ENCODE measurements at regions not wholly inside any gene's neighbourhood (a gene's known extent, or its start where the extent isn't known, plus 50 kb on each side); places are given as distances from the start of the nearest gene placed in this dataset.

DNA sequence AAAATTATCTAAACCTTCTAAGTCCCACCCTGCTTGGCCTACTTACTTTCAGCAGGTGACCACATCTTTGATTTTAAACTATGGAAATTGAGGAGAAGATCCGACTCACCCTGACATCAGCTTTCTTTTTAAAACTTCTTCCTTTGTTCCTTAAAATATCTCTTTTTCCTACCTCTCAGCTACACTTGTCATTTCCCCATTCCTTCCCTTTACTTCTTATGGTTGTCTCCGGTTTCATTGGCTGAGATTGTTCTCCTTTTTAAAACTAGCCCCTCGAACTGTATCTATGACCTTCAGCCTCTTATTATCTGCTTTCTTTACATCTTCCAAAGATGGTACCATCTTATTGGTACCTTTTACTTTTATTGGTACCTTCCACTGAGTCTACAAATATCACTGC, 87.8 kb upstream of the NRIP1 start:
- no peak for DNase-seq

DNA sequence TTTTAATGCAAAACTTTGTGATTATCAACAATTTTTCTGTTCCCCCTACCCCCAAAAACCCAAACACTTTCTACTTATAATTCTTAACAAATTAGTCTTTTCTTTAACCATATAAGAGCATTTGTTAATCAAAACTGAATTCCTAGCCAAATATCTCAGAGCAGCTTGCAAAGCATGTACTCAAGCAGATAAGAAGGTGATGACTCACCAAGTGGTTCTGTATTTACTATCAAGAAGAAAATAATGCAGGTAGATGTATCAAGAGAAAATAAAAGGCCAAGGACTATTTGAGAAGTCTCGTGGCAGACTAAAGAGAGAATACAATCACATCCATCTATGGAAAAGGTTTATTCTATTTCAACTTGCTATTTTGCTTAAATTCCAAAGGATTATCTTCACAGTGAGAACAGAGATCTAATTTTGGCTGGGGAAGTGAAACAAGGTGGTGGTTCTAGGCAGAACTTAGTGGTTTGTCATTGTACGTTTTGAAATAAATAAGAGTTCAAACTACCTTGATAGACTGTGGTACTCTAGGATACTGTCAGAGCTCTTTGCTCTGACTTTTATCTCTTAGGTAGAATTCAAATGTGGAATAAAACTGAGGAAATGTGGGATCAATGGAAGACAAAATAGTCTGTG, 94.7 kb upstream of the NRIP1 start:
- DNase-seq: no peak

DNA sequence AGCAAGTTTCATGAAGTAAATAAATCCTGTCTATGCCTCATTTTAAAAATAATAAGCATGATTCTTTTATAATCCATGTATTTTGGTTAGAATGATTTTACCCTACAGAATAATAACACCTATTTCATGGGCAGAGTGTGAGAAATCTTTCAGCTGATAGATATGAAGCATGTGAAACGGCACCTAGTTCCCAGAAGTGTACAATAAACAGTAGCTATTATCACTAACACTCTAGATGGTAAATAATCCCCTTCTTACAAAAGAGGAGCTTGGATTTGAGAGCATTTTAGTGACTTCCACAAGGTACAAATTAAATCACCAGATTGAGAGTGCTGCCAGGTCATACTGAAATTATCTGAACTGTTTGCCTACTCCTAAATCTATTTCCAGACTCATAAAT, 95.3 kb upstream of the NRIP1 start:
- DNase-seq: no peak

DNA sequence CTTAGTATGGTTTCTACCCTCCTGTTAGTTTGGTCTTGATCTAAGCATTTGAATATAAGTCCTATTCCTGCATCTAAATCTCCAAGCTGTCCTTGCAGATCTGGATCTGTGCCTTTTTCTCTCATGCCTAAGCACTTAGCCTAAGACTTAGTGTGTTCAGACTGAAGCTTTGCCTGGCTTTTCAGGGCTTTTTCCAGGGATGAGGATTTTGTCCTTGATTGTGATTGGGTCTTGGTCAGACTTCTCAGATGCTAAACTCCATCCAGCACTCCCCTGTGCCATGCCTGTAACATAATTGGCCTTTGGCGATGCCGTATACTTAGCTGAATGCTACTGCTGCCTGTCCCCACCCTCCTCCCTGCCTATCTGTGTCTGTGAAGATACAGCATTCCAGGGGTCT, 98.1 kb upstream of the NRIP1 start:
- no peak for DNase-seq

GRCh38 chr21:15164273-15164672, 99.5 kb upstream of the NRIP1 start:
- no peak for DNase-seq

DNA sequence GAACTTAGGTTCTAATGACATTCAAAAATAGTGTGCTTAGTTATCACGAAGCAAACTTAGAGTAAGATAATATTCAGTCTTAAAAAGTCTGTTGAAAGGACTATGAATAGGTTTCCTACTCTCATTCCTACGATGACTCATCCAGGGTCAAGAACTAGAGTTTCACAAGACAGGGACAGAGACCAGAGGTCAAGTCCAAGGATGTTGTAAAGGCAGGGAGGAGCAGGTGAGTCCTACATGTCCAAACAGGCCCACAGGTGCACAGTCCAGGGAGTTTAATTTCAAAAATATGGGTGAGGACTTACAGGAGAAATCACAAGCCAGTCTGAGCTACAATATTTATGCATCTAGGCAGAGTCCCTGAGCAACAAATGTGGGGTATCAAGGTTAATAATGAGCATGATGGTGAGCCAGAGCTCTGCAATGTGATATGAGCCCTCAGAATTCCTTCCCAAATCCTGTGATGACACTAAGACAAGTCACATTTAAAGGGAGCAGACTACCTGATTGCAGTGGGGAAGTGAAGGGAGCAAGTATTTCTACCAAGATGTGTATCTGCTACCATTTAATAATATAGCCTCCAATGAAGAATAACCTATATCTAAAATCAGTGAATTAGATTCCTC, 100.0 kb upstream of the NRIP1 start:
- no peak for DNase-seq

DNA sequence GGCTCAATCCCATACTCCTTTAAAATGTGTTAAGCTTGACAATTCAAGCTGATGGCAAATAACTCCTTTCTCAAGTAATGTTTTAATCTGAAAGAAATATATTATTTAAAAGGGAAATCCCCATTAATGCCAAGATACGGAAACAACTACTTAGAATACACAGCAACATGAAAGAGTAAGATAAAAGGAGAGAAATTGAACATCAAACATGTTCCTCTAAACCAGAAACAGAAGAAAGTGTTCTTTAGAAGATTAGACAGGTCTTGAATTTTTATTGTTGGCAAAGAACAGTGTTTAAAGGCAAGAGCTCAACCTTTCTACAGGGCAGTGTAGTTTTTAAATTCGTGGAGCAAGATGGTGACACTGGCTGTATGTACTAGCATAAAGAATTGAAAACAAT, 105.8 kb upstream of the NRIP1 start:
- DNase-seq: no peak

GRCh38 chr21:15171546-15171945, 106.7 kb upstream of the NRIP1 start:
- peak; percentile 32 for DNase-seq

DNA sequence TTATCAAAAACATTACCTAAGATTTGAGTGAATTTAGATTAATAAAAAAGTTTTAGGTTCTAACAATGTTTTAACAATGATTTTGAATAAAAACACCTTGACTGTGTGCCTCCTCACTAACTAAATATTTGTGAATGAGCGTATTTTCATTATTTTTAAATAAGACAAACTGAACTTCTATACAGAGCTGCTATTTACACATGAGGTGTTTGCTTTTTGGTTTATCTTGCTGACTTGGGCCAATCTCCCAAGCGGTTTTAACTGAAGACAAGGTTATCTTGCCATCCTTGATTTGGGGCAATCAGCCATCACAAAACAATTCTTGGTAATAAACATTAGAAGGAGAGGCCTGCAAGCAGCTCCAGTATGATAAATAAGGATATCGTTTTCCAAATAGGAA, 108.2 kb upstream of the NRIP1 start:
- no peak for DNase-seq

DNA sequence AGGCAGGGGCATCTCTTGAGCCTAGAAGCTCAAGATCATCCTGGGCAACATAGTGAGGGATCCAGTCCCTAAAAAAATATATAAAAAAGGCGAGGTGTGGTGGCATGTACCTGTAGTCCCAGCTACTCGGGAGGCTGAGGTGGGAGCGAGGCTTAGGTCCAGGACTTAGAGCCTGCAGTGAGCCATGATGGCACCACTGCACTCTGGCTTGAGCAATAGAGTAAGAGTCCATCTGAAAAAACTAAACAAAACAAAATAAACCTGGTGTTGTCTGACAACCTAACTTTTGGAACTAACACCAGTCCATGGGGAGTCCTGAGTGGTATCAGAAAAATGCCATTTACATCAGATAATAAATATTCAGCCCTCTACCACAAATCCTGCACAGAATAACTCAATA, 110.1 kb upstream of the NRIP1 start:
- no peak for DNase-seq

DNA sequence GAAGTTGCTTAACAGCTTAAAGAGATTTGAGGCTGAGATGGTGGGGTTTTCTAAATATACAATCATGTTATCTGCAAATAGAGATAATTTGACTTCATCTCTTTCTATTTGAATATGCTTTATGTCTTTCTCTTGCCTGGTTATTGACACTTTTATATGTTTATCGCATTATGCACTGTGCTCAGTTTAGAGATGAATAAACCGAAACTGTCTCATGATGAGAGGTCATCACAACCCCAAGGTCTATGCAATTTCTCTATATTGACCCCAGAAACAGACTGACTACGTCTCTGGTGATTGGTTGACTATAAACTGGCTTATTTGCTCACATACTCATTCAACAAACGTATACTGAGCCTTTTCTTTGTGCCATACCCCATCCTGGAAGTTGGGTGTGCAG, 117.9 kb upstream of the NRIP1 start:
- no peak for DNase-seq

- DNase-seq: no peak
These were observed 119.0 kb upstream of the NRIP1 start for GRCh38 chr21:15183813-15184257.

GRCh38 chr21:15190412-15190811, 125.6 kb upstream of the NRIP1 start:
- DNase-seq: no peak

DNA sequence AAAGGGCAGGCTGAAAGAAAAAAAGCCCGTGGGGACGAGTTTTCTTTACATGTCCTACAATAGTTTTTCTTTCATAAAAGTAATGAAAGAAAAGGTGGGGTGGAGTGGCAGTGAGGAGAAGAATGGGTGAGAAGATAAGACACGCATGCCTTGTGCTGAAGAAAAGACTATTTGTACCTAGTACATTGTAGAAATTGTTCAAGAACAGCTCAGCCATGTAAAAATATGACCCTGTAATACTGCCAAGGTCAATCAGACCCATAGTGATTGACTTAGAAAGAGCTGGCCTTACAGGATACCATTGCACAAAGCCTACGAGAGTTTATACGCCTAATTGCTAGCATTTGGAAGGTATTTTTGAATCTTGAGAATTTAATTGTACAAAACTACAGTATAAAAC, 126.0 kb upstream of the NRIP1 start:
- DNase-seq: no peak

DNA sequence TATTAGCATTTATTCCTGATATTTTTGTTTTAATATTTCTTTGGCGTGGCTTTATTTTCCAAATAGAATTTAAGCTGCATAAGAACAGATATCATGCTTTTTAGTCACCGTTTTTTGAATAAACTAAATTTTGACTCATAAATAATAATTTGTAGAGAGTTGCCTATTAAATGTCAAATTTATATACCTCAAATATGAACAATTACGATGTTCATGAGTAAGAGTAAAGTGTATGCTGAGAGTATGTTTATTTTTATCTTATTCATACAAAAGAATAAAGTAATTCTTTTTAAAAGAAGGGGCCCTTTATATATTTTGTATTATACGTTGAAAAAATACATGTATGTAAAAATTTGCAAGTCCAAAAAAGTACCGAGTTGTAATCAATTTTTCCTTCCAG, 126.5 kb upstream of the NRIP1 start:
- no peak for DNase-seq

DNA sequence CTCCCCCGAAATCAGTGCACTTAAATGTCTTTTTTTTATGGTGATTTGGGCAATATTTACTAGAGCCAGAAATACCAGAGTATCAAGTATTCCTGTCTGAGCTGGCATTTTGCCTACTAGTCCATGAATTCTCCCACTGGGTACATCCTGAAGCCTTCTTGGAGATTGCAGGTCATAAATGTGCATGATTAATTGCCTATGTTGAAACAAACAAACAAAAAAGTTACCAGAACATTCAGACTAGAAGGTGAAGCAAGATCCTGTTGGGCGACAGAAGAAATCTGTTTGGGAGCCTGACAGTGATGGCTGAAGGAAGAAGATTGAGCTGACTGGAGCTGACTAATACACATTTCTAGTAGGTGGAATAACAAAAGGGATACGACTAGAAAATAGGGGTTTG, 127.4 kb upstream of the NRIP1 start:
- DNase-seq: no peak

- DNase-seq: no peak
These were observed 129.1 kb upstream of the NRIP1 start for GRCh38 chr21:15193937-15194336.

DNA sequence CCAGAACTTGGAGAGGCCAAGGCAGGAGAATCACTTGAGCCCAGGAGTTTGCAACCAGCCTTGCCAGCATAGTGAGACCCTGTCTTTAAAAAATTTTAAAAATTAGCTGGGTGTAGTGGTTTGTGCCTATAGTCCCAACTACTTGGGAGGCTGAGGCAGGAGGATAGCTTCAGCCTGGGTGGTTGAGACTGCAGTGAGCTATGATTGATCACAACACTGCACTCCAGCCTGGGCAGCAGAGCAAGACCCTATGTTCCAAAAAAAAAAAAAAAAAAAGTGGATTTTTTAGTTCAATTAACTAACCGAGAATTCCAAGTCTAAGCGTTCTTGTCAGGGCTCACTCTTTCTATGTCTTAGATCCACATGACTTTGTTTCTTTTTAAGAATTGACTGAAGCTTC, 130.3 kb upstream of the NRIP1 start:
- no peak for DNase-seq

DNA sequence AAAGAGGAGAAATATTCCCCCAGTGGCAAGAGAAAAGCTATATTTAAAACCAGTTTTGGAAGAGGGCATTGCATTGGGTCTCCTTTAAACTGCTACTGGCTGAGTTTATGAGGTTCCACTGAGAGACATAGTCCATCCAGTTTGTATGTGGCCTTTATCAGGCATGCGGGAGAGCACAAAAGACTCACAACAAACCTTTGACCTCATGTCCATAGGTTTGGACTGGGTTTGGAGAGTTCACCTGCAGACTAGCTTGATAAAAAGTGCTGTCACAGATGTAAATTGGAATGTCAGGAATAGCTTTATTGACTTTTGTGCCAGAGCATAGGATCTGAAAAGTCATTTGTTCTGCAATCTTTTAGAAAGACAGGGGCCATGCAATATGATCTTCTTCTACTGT, 131.0 kb upstream of the NRIP1 start:
- no peak for DNase-seq

GRCh38 chr21:15197696-15198095, 132.9 kb upstream of the NRIP1 start:
- no peak for DNase-seq

DNA sequence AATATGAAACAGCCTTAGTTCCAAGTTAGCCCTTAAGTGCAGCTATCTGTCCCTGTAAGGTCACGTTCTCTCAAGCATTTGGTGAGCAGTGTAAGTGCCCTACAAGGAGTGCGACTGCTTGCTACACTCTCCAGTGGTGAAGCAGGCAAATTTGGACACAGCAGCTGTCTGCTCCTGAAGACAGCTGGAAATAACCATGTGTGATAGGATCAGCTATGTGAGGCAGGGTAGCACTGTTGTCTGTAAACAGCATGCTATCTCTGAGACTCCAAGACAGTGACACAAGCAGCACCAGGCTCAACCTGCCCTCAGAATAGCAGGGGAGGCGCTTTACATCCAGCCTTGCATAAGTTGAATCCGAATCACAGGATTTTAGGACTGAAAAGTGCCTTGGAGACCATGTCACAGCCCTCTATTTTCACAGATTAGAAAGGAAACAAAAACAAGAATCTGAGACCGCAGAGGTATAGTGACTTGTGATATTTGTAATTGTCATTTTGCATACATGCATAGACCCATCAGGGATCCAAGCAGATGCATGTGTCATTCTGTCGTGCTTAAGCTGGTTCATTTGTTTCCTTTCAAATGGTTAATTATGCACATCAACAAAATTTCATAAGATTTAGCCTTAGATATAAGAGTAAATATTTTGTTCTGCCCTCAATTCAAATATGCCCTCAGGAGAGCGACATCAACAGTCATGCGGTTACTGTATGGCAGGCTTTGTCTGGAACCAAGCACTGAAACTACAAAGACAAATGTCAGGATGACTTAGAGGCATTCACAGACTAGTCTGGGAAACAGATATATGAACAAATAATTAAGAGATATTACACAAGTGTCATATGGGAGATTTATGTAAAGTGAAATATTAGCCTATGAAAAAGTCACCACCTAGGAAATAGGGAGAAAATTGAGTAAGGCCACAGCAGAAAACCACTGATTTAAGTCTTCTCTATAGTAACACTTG, 134.9 kb upstream of the NRIP1 start:
- DNase-seq: peak; percentile 58

DNA sequence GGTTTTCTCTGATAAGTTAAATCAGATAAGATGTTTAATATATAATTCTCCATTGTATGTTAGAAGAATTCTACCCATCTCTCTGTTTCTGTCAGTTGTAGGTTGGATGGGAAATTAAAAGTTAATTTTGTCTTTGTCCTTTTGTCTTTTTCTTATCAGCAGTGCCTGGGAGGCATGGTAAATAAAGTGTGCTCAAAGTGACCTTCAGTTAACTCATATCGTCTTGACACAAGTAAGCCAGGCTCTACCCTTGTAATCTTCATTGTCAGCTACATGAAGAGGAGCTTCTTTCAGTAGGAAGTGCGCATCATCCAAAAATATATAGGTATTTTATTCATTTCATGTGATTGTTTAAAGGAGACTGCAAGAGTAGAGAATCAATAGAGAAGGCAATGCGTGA, 138.9 kb upstream of the NRIP1 start:
- DNase-seq: no peak

DNA sequence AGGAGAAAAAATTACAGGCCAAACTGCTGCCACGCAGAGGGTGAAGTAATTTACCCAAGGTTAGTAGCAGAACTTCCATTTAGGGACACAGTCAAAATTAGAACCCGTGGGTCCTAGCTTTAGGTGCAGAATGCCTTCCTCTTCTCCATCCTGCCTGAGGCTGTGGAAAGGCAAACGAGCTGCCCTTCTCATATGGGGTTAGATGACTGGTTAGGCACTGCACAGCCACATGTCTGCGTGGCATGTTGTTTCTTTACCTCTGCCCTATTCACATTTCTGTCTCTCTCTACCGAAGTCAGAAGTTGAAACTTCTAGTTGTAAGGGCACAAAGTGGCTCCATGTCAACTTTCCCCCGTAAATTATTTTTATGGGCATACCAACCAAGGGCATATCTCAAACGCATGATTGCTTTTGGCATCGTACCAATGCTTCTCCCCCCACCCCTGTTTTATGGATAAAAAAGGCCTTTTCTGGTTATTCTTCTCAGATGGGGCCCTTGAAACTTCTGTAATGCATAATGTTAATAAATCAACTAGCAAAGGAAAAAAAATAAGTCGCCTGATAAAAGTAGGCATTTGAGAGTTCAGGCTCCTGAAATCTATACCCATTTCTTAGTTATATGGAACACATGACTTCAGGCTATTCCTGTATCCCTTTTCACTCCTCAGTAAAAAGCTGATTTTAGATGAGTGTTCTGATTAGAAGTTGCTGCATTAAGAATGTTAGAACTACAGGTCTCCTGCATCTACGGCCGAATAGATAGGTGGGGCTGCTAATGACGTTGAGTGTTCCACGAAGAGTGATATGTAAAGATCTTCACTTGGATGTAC, 139.6 kb upstream of the NRIP1 start:
- DNase-seq: no peak

All from right hindlimb (tissue), 1 donor.